Activated CD4-positive, alpha-beta T cell treated with anti-CD3 and anti-CD28 coated beads for 1 hour (primary cell): ENCODE measurements at regions not wholly inside any gene's neighbourhood (a gene's known extent, or its start where the extent isn't known, plus 50 kb on each side); places are given as distances from the start of the nearest gene placed in this dataset.
"Not testable (repeated sequence)": the region's sequence is repeated elsewhere in the genome, so short reads cannot be mapped to it uniquely, and the experiment has no call there.

Experiments used
- DNase-seq: peaks from one replicate; pipeline ENCODE4 v3.0.0-alpha.2; 2020

DNA sequence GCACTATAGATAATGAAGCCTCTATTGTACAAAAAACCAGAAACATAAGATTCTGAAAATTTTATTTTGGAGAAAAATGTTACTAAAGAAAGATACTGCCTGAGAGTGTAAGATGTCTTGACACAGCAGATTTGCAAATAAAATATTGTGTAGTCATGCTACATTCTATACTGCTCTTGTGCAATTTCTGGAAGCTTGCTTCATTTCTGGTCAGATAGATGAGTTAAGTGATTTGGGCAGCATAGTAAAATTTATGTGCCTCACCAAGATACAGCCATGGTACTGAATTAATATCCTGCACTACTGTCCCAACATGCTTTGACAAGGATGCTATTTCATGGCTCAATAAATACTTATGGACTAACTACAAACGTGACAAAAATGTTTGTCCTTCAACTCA is 55.1 kb upstream of the STARD13 start:
- DNase-seq, result no peak

DNA sequence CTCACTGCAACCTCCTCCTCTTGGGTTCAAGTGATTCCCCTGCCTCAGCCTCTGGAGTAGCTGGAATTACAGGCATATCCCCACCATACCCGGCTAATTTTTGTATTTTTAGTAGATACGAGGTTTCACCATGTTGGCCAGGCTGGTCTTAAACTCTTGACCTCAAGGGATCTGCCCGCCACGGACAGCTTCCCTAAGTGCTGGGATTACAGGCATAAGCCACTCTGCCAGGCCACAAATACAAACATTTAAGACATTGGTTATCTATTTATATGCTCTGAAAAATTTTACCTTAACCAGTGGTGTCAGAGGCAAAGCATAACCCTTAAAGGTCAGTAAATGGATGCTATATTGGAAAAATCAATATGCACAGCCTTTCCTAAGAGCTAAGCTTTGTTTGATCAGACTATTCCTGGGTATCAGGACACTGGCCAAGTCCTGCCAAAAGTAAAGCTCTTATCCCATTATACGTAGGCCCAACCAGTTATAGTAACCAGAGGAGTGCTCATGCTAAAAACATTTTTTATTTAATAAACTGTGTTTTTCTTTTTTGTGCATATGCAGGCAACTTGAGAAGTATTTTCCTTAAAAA is 56.4 kb upstream of the STARD13 start:
- DNase-seq, result no peak

DNA sequence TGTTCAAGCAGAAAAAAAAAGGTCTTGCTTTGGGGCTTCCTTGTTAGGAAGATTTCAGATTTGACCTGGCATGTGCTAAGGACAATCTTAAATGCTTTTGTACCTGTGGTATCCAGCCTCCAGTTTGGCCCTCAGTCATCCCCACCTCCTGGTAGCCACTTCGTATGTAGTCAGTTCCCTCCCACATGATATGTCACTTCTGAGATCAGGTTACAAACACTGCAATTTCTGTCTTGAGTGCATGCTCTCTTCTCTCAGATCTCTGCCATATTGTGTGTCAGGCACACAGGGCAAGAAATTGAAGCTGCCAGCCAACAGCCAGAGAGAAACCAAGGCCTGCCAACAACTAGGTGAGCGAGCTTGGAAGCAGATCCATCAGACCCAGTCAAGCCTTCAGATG is 60.3 kb upstream of the STARD13 start:
- no peak for DNase-seq

DNA sequence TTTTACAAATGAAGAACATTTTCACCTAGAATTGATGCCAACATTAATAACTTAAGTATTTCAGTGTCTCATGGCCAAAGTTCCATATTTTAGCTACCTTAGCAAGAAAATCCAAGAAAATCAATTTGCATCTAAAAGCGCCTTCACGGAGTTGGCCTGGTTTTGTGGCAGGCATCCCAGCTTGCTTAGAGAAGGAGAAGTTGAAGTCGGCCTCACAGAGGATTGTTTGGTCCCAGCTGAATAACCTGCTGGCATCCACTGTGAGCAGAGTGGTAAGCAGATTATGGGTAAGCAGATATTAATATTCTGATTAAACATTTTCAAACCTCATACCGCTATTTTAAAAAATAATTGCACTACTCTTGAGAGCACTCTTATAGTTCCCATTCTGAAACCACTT is 62.3 kb upstream of the STARD13 start:
- no peak for DNase-seq

DNA sequence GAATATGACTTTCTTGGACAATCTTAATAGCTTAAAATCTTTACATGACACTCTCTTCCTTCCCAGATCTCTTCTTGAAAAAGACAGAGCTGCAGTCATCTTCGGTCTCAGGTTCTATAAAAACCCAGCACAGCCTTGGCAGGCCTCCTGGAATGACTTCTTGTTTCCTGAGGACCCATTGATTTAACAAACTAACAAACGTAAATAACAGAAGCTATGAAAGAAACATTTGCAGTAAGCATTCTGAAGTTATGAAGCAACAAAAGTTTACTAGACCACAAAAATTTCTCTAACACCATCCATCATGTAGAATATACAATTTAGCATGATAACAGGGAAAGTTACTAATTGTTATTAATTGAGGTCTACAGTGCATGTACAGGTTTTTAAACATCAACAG is 62.8 kb upstream of the STARD13 start:
- no peak for DNase-seq

DNA sequence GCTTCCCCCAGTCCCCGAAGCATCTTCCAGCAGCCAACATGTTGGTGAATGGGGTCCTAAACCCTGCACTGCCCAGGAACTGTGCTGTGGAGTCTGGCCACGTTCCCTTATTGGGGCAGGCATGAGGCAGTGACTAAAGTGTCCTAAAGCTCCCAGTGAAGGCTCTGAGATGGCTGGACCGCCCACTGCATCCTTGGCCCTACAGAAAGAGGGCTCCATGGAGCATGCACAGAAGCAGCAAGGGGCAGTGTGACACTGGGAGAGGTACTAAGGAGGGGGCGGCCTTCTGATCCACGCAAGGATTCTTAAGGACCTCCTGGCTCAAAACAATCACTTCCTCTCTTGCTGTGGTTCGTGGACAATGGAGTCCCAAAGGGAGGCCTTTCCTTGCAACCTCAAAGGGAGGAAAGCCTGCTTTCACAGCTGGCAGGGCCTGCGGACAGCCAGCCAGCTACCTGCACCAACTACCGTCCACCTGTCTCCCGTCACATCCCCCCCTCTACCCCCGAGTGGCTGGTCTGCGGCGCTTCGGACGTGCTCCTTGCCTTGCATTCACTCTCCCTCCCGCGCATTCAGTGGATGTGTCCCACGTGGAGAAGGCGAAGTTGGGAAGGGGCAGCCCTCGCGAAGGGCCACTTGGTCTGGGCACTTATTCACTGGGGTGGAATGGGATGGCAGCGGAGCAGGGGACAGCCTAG is 63.9 kb upstream of the STARD13 start:
- DNase-seq, result no peak

DNA sequence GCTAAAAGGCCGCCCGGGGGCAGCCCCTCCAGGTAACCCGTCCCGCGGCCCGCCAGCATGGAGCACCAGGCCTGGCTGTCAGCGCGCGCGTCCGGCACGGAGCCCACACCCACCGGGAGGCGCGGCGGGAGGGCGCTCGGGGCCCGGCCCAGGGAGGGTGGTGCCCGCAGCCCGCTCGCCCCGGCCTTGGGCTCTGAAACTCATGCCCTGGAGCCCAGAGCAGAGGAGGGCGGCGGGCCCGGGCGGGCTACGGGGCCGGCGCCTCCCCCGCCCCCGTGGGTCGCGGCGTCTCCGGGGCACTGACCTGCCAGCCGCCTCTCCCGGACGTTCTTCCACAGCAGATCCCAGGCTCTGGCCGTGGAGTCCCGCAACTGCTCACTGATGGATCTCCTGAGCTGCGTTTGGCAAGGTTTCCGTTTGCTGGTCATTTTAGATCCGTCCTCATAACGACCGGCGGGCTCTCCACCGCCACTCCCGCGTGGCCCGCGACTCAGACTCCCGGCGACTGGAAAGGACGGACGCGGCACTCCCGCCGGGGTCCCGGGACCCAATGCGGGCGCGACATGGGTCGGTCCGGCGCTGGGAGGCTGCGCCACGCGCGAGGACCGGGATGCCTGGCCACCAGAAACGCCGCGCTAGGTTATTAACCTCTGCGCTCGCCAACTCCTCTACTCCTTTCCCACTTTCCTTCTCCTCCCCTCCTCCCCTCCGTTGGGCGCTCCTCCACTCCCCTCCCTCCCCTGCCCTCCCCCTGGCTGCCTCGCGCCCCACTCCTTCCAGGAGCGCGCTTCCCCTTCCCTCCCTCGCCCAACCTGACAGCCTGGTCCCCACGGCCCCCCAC is 64.7 kb upstream of the STARD13 start:
- no peak for DNase-seq

DNA sequence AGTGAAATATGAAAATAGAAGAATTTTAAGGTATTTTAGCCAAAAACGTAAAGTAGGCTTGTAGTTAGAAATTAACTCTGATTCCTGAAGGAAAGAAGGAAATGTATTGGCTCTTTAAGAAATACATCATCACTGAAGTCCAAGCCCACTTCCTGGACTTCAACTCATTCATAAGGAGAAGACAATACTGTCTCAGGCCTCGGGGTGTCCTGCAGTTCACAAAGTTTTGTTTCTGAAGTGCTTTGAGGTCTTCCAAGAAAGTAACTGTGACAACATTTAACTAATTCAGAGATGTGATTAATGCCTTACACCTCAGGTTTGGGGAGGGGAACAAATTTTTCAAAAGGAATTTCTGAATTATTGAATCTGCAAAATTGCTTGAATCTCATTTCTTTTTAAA is 65.8 kb upstream of the STARD13 start:
- no peak for DNase-seq

DNA sequence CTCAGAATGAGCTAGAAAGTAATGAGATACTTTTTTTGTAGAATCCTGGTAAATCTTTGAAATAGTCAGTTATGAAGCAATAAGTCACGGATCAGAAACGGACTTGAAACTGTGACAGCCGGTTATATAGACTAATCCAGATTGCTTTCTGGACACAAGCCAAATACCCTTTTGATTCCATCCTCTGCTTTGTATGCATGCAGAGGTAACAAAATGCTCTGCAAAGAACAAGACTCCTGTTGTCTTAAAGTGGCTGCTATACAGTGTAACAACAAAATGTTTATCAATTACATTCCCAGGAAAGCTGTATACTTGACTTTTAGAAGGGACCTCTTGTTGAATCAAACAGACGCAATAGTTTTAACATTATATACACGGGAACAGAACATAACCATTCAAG is 66.5 kb upstream of the STARD13 start:
- no peak for DNase-seq

DNA sequence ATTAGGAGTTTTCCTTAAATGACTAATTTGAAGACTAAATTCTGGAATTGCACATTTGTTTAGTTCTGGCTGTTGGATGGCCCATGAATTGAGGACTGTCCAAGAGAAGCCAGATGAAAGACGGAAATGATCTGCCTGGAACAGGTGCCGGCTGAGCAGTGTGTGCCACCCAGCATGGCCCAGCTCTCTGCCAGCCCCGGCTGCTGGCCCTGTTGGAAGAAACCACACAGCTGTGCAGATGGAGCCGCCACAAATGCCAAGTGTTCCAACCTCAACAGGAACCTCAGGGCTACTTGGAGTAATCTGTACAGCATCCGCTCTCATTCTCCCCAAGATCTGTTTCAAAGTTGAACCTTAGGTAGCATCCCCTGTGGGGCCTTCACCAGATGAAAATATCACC is 67.0 kb upstream of the STARD13 start:
- DNase-seq, result no peak

DNA sequence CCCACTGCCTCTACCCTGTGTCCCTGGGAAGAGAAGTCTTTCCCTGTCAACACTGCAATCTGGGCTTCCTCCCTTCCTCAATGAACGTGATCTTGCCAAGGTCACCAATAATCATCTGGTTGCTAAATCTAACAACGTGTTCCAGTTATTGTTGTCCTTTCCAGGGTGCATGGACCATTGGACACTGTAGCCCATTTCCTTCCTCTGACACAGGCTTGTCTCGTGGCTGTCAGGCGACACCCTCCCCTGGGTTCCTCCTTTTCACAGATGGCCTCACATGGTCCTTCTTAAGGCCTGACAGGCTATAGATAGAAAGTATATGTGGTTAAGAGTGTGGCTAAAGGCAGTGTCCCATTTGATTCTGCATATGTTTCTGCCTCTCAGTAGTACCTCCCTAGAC is 67.7 kb upstream of the STARD13 start:
- DNase-seq, result no peak

DNA sequence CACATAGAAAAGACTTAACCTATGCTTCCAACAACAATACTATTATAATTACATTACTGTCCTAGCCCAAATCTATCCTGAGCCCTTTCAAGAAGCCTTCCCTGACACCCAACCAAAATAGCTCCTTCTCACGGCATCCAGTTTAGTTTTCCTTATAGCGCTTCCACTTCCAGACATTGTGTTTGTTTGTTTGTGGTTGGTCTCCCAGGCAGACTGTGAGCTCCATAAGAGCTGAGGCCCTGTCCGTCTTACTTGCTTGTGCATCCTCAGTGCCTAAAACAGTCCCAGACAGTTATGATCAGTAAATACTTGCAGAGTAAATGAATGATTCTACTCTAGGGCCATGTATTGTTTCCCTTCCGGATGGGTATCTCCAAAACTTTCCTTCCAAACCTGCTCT is 68.1 kb upstream of the STARD13 start:
- no peak for DNase-seq

DNA sequence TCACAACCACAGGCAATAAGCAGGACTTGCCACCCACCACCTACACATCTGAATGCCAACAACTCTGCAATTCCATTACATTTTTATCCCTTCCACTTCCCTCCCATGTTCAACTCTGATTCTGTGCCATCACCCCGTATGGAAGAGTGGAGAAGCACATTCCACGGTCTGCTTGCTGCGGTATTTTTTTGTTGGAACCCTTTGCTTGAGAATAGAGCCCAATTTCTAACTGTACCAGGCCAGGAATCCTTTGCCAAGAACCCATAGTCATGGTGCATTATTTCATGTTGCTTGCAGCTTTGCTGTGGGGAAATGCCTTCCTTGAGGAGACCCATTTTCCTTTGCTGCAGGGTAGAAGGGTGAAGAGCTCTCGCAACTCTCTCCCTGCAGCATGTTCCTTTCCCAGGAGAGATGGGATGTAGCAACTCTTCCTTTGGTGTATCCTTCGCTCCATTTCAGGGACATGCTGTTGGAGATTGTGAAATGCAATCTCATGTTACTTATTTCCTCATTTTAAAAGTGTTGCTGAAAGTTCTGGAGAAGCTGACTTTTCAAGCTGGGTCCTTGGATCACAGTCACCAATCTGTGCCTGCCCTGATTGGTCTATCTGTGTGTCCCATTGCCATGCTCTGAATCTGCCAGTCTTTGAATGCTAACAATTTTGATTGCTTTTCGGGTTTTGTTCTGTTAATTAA is 69.8 kb upstream of the STARD13 start:
- no peak for DNase-seq

DNA sequence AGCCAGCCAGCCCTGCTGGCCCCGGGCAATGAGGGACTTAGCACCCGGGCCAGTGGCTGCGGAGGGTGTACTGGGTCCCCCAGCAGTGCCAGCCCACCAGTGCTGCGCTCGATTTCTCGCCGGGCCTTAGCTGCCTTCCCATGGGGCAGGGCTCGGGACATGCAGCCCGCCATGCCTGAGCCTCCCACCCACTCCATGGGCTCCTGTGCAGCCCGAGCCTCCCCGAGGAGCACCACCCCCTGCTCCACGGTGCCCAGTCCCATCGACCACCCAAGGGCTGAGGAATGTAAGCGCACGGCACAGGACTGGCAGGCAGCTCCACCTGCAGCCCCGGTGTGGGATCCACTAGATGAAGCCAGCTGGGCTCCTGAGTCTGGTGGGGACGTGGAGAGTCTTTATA is 72.5 kb upstream of the STARD13 start:
- DNase-seq, result not testable (repeated sequence)

DNA sequence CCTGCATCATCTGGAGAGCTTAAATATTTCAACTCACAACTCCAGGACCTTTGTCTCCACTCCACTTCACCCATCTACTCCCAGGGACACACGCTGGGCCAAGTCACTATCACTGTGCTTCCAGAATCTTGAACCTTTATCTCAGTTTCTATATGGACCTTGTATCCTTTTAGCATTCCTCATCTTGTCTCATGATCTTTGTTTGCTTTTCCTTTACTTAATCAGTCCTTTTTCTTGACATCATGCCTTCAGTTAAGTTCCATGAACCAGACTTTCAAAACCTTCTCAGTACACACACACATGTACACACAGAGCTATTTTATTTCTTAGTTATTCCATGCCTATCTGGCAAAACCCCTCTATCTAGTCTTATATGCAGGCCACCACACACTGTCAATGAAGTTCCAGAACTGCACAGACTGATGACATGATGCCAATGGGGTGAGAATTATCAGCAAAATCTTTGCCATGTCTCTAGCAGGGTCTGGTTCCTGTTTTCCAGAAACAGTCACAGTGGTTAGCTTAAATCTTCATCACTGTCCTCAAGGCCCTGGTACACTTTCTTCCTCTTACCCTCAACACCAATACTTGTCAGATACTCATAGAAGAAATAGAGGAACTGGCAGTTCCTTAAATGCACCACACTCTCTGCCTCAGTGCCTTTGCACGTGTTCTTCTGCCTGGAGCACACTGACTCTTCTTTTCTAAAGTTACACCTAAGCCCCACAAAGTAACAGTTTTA is 77.6 kb upstream of the STARD13 start:
- DNase-seq, result no peak

DNA sequence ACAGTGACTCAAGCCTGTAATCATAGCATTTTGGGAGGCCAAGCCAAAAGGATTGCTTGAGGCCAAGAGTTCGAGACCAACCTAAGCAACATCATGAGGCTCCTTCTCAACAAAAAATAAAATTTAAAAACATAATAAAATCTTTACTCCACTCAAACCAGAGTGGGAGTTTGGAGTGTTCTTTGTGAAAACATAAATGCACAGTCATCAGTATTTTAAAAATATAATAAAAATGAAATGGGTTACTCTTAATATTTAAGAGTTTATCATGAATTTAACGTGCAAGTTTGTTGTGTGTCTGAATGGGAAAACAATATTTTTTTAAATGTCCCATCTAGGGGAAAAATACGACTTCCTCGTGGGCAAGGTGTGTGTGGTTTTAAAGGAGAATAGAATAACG is 78.6 kb upstream of the STARD13 start:
- no peak for DNase-seq

DNA sequence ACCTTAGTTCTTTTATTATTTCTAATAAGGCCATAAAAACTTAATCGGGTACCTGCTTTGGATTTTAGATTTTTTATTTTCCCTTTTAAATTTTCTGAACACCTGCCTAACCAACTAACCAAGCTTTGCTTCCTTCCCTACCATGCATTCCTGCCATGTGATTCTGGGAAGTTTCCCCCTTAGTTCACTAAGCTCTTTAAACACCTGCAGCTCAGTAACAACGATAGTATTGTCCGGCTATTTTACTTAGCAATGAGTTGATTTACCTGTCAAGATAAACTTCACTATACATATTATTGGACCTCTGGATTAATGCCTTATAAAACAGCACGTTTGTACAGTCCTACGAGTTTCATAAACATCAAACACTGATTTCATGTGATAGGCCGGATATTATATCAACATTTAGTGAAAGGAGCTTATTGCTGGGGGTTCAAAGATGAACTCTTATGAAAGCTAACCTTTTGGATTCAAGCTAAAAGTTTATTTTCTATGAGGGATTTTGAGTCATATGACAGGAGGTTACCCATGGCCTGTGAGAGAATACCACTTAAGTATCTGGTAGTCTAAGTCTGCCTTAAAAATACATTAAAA is 81.0 kb upstream of the STARD13 start:
- DNase-seq, result no peak

DNA sequence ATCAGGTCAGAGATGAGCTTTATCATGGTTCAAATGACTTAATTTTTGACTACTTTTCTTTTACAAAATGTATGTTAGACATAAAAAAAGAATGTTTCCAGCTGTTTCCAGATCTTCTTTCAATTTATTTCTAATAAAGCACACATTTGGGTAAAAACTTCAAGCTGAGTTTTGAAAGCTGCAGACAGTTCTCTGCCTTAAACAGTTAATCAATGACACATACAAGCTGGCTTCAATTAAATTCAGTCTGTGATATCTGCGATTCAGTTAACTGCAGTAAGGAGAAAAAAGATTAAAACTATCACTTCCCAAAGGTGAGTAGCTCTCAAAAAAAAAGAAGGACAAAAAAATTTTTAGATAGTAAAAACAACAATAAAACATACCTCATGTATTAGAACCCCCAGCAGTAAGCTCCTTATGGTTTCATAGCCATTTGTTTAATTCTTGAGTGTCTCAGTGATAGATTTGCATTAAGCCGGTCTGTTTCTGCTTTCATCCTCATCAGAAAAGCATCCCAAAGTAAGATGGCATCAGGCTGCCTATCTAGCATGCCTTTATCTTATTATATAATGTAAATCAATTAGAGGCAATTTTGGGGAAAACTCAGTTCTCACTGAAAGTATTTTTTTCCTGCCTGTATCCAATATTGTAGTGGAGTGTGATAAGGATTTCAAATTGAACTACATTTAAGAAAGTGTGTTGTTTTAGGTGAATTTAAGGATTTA is 81.8 kb upstream of the STARD13 start:
- no peak for DNase-seq

DNA sequence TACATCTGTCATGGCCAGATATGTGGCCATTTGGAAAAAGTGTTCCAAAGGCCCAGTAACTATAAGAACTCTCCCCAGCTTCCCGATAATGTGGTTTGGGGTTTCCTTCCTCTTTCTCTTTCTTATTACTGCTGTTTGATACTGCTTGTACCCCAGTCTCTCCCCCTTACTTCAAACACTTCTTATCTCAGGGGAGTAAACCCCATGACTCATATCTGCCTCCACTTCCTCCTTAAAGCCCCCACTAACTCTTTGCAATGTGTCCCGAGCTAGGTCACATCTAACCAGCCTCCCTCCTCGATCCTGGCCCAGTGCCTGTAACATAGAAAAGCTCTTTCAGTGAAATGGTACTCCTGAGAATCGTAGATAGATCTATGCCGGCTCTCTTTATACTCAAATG is 82.4 kb upstream of the STARD13 start:
- no peak for DNase-seq

DNA sequence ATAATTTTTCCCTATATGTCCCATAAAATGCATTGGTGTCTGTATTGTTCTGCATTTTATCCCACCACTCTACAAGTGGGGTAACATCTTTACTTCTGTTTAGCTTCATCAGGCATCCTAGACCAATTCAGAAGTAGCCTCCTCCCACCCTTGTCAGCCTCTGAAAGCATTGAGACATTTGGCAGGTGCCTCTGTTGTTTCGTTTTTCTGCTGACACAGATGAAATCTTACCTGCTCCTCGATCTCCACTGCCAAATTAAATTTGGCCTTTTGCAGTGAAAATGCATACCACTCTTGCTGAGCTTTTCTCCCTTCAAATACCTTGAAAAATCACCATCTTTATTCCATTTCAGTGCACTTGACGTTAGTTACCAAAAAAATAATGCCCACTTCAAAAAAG is 83.5 kb upstream of the STARD13 start:
- DNase-seq, result no peak

DNA sequence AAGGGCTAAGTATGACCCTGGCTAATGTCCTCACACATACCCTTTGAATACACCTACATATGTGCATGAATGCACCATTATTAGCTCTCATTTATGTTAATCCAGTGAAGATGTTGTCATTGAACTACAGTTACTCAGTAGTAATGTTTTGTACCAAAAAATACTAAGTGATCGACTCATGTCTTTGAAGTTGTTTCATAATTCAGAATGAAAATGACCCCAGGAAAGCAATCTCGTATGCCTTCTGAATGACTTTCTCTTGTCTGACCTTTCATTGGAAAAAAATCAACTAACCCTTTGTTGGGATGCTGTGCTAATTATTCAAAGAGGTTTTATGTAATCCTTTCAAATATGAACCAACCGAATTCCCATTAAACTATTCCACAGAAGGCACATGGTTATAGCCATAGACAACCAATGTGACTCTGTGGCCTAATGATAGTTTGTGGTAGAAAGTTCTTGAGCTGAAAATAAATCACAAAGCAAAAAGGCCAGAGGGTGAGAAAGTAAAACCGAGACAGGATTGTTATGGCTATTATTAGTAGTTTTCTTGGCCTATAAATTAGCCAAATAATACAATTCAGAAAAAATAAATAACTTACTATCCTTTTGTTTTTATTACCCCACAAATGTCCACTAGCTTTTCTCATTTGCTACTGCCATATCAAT is 86.8 kb upstream of the STARD13 start:
- no peak for DNase-seq
